GM21717 (cell line): ENCODE measurements at regions not wholly inside any gene's neighbourhood (a gene's known extent, or its start where the extent isn't known, plus 50 kb on each side); places are given as distances from the start of the nearest gene placed in this dataset.

Experiments
- ATAC-seq: cut with Tn5 transposase; IDR thresholded peaks from one replicate; pipeline ENCODE4 v1.9.1; 2021; ENCODE audit warnings: mild to moderate bottlenecking, moderate library complexity; ENCODE audit not compliant: unreplicated experiment

DNA sequence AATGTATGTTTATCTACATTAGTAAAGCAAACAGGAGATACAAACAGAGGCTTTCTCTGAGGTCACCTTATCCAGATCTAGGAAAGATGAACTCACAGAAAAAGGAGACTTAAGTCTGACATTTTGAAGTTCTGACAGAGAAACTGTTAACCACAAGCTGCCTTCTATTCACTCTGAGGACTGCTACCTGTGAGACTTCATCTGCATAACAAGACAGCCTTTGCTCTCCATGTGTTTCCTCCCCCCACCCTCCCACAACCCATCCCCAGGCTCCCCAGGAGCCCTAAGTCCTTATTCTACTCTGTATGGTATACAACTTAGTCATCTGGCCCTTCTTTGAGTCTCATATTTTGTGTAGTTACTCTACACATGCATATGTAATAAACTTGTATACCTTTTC lies 699.0 kb downstream of the FGF9 start:
- ATAC-seq, result no peak

- no peak for ATAC-seq
These were observed 701.4 kb downstream of the FGF9 start for GRCh38 chr13:22372261-22372660.

- ATAC-seq, result no peak
These were observed 704.3 kb downstream of the FGF9 start for GRCh38 chr13:22375151-22375550.

DNA sequence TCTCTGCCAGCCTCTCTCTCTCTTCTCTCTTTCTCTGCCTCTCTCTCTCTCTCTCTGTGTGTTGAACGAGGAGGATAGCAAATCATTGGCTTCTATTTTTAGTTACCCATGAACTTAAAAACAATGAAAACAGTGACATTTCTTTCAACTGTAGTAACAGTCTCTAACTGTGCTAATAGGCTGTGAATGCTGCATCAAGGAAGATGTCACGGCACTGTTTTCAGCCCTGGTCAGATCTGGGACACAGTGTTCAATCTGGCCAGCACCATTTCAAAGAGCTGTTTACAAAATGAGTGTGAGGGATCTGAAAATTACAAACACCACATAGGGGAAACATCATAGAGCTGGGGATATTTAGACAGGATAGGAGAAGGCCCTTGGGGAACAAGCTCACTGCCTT lies 717.0 kb downstream of the FGF9 start:
- ATAC-seq, result no peak

- no peak for ATAC-seq
These were observed 729.0 kb downstream of the FGF9 start for GRCh38 chr13:22399801-22400420.

DNA sequence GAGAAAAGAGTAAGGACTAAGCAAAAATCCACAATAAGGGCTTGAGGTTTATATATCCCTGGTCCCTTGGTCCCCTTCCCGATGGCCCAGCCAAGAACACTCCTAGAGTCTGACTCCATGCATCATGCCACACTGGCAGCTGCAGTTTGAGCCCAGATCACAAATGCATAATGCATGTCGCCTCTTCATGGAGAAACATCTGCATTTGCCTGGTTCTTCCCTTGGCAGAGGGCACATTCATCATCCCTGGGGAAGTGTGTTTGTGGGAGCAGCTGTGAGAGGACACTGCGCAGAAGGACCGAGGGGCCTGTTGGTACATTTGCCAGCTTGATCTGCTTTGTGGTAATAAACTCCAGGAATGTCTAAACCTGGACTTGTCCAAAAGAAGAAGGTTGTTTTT lies 731.8 kb downstream of the FGF9 start:
- ATAC-seq, result no peak

GRCh38 chr13:22403144-22403543 lies 732.3 kb downstream of the FGF9 start:
- no peak for ATAC-seq

DNA sequence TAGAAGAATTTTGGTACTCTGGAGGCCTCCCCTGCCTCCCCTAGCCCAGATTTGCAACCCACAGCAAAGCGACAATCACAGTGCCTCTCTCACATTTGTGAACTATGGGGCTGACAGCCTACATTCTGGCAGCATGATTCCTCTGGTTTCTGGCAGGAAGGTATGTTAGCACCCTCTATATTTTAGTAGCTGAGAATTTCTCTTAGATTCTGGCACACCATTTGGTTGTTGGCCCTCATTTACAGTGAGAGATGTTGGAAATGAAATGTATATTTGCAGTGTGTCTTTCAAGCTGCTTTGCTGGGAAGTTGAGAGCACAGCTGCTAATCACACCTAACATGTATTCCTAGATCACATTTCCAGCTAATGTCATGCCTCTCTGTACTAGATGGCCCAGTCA lies 735.0 kb downstream of the FGF9 start:
- no peak for ATAC-seq

DNA sequence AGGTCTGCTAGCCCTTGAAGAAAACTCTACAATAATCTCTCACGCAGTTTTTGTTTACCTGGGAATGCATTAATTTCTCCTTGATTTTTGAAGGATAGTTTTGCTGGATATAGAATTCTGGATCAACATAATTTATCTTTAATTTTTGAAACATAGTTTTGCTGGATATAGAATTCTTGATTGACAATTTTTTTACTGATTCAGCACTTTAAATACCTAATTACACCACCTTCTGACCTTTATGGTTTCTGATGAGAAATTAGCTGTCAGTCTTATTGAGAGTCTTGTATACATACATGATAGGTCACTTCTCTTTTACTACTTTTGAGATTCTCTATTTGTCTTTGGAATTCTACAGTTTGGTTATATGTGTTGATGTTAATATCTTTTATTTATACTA lies 741.6 kb downstream of the FGF9 start:
- ATAC-seq, result no peak

DNA sequence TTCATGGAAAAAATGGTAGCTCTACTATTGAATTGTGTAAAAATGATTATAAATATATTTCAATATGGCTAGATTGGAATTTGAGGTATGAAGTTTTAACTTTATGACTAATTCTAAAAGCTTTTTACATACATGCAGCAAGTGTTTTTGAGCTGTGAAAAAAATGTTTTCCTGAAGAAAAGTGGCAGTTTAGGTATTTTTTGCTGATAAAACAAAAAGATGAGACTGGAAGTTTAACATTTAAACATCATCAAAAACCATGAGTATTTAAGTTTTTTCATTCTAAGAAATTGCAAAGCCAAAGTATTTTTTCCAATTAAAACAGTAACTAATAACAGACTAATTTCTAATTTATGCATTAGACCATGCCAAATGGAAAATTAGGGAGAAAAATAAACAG lies 751.1 kb downstream of the FGF9 start:
- no peak for ATAC-seq

GRCh38 chr13:22422712-22423111 lies 751.8 kb downstream of the FGF9 start:
- ATAC-seq, result no peak

- no peak for ATAC-seq
These were observed 752.4 kb downstream of the FGF9 start for GRCh38 chr13:22423261-22423660.

DNA sequence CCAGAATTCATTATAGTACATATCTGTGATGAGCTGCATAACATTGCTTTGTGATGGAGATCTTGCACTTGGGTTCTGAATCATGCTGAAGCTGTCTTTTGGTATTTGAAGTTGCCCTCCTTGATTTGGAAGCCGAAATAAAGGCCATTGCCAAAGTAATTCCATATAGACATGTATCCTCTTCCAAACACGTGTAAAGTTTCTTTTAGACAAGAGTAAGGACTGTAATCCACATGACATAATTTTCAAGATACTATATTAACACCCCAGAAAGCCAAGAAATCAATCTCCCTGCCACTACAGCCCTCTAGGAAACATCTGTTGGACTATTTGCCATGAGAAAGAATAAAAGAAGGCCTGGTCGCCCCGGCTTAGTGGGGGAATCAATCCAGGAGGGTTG lies 754.2 kb downstream of the FGF9 start:
- ATAC-seq, result no peak

- ATAC-seq, result no peak
These were observed 753.7 kb upstream of the SGCG start for GRCh38 chr13:22427066-22427465.

DNA sequence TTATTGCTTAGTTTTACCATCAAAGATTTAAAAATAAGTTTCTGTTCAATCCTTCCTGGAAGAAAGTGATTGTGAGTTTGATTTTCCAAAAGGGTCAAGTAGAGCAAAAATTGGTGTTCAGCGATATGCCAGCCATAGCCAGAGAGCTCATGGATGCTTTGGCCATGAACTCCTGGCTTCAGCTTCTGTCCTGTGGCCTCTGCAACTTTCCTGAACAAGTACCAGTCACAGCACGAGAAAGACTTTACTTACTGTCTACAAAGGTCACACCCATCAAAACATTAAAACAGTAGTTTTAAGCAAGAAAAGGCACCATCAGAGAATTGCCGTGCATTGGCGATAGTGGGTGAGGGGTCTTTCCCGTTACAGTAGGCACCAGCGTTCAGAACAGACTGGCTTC lies 753.0 kb upstream of the SGCG start:
- ATAC-seq, result no peak

GRCh38 chr13:22428188-22428828 lies 752.5 kb upstream of the SGCG start:
- no peak for ATAC-seq

- ATAC-seq, result no peak
These were observed 748.1 kb upstream of the SGCG start for GRCh38 chr13:22432690-22433089.

- ATAC-seq, result no peak
These were observed 733.5 kb upstream of the SGCG start for GRCh38 chr13:22447132-22447886.

- ATAC-seq, result no peak
These were observed 731.5 kb upstream of the SGCG start for GRCh38 chr13:22449251-22449650.

DNA sequence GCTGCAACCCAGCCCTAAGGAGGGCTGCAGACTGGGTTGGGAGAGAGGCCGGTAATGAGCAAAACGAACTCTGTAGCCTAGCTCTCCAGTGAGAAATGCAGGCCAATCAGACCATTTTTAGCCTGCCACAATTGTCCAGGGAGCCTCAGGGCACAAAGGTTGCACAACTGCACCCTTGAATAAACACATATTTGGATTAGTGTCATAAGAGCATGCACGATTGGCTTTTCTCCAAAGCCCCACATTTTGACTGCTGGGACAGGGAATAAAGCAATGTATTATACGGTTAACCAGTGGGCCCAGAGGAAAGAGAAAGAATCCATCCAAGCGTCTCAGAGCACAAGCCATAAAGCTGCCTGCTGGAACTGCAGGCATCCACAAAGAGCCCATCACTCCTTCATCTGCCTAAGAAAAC lies 729.4 kb upstream of the SGCG start:
- ATAC-seq, result no peak

DNA sequence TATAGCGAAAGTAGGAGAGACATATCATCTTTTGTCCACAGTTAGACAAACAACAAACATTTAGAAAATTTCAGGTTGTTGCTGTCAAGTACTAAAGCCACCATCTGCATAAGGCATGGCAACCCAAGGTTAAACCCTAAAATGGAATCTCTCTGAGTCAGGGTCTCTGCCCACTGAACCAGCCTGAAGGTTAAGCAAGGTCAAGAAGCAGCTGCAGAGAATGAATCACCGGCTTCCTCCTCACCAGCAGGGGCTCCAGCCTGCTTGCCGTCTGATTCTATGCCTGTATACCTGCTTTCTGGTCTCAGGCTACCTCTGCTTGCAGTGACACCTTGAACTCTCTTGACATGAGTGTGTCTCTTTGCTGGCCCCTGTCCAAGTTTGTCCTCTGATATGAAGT lies 726.2 kb upstream of the SGCG start:
- no peak for ATAC-seq

DNA sequence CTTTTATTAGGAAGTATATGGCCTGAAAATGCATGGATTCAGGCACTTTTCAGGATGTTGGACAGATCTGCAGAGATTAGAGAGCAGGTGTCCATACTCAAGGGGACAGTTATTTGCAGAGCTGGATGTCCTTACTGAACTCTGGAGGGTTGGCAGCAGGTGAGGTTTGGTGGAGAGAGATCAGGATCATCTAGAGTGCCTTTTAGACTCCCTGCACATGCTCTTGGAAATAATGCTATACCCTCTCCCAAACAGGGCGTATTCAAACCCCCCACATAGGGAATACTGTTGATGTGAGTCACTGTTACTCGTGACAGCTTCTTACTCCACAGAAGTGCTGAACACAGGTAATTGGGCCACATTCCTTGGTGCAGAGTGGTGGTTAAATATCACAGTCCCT lies 725.7 kb upstream of the SGCG start:
- no peak for ATAC-seq
